NAMALWA (cell line): ENCODE measurements at regions not wholly inside any gene's neighbourhood (a gene's known extent, or its start where the extent isn't known, plus 50 kb on each side); places are given as distances from the start of the nearest gene placed in this dataset.
"Not testable (repeated sequence)": the region's sequence is repeated elsewhere in the genome, so short reads cannot be mapped to it uniquely, and the experiment has no call there.

ENCODE experiments used
- DNase-seq: peaks from one replicate; pipeline ENCODE4 v3.0.0-alpha.2; 2015; ENCODE audit warnings: low spot score

DNA sequence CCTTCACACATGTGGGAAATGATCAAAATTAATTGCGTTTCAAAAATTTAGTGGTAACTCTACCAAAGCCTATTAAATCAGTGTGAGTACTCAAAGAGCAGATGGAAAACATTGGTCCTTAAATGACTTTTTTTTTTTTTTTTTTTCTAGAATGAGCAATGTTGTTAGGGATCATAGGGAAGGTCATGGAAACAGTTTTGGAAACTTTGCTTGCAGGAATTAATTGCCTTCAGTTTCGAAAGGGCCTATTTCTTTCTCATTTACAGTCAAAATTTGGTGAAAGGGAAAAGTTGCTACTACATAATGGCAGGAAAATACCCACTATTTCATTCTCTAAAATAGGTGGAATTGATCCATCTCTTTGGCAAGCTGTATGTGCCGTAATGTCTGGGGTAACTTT, 160.9 kb downstream of the RTL9 start:
- no peak for DNase-seq

DNA sequence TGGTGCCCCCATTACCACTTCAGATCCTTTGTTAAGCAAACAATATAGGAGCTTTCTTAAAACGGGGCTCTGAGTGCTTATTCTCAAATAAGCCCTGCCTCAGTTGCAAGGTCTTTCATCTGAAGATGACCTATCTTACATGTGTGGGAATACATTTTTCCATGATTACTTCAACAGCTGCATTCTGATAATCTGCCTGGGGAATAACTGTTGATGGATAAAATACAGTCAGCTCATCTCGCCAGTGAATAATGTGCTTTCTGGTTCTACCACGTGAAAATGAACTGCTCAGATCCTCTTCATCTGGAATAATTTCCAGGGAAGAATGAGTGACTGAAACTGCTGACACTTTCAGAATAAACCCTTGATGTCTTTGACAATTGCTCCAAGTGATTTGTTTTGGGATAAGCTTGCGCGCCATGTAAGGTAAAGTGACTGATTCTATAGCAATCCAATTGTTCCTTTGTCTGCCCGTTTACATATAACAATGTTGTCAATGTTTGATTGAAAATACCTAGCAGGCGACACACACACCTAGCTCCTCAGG, 161.3 kb downstream of the RTL9 start:
- no peak for DNase-seq

DNA sequence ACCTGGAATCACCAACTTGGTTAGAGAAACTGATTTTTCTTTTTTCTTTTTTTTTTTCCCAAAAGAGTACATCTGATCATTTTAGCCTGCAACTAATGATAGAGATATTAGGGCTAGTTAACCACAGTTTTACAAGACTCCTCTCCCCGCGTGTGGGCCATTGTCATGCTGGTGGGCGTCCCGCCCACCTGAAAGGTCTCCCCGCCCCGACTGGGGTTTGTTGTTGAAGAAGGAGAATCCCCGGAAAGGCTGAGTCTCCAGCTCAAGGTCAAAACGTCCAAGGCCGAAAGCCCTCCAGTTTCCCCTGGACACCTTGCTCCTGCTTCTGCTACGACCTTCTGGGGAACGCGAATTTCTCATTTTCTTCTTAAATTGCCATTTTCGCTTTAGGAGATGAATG, 162.0 kb downstream of the RTL9 start:
- DNase-seq, result not testable (repeated sequence)

DNA sequence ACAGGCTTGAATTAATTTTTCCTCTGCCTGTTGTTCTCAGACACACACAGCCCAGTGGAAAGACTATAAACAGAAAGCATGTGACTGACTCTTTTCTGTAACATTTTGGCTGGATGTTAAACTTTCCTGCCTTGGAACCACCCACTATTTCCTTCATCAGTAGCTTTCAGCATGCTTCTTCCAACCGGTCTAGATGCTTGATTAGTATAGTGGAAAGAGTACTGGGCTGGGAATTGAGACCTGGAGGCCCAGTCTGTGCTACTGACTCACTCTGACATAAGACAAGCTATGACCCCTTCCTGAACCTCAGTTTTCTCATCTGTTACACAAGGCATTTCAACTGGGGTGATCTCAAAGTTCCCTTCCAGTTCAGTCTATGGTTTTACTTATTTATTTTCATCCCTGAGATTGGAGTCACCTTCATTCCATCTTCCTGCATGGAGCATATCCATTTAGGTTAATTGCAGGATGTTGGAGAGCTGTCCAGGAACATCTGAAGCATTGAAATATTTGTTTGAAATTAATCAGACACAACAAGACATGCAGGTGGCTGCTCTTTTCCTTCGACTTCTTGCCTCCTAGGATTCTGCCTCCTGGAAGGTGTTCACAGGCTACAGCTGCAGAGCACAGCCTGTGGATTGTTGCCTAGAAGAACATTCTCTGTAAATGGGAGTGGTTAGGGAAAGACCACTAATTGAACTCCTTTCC, 173.4 kb downstream of the RTL9 start:
- DNase-seq, result no peak

DNA sequence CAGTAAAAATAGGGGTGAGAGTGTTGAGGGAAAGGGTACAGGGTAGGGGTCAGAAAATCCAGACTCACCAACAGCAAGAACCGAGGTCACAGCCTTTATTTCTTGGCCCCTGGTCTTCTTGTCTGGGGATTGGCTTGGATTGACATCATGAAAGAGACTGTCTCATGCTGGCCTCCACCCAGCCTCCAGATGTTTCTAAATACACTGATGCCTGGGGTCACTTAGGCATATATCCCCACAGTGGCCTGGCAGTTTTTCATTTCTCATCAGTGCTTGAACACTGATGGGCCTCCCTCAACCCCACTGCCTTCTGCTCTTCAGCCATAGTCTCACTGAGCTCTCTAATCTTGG, 173.9 kb downstream of the RTL9 start:
- no peak for DNase-seq

DNA sequence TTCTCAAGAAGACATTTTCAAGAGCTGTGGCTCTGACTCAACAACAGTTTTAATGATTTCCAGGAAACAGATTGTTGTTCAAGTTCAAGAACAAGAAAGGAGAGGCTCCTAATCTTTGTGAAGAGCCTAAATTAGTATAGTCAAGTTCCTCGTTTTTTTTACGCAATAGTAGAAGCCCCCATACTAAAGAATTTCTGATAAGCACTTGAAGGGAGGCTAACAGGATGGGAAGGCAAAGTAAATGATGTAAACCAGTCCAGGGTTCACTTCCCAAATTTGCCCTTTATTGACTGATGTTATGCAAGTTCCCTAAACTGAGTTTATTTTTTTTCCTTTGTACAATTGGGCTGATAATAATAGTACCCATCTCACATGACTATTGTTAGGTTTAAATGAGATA, 178.2 kb downstream of the RTL9 start:
- no peak for DNase-seq

DNA sequence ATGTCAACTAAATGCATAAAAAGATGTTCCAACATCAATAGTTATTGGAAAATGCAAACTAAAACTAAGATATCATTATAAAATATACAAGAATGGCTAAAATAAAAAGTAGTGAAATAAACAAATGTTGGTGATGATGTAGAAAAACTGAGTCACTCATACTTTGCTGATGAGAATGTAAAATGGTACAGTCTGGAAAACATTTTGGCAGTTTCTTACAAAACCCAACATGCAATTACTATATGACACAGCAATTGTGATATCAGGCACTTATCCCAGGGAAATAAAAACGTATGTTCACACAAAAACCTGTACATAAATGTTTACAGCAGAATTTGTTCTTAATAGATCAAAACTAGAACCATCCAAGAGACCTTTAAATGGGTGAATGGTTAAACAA, 182.6 kb downstream of the RTL9 start:
- no peak for DNase-seq

DNA sequence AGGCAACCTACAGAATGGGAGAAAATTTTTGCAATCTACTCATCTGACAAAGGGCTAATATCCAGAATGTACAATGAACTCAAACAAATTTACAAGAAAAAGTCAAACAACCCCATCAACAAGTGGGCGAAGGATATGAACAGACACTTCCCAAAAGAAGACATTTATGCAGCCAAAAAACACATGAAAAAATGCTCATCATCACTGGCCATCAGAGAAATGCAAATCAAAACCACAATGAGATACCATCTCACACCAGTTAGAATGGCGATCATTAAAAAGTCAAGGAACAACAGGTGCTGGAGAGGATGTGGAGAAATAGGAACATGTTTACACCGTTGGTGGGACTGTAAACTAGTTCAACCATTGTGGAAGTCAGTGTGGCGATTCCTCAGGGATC, 192.2 kb downstream of the RTL9 start:
- not testable (repeated sequence) for DNase-seq

DNA sequence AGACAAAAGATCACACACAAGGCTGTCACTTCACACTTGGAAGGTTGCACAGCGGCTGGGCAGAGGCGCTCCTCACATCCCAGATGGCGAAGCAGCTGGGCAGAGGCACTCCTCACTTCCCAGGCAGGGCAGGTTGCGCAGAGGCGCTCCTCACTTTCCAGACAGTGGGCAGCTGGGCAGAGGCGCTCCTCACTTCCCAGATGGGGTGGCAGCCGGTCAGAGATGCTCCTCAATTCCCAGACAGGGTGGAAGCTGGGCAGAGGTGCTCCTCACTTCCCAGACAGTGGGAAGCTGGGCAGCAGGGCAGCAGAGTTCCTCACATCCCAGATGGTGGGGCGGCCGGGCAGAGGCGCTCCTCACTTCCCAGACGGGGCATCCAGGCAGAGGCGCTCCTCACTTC, 199.2 kb downstream of the RTL9 start:
- no peak for DNase-seq

DNA sequence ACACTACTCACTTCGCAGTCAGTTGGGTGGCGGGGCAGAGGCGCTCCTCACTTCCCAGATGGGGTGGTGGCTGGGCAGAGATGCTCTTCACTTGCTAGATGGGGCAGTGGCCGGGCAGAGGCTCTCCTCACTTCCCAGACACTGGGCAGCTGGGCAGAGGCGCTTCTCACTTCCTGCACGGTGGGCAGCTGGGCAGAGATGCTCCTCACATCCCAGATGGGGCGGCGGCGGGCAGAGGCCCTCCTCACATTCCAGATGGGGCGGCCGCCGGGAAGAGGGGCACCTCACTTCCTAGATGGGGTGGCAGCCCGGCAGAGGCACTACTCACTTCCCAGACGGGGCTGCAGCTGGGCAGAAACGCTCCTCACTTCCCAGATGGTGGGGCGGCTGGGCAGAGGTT, 199.8 kb downstream of the RTL9 start:
- no peak for DNase-seq

DNA sequence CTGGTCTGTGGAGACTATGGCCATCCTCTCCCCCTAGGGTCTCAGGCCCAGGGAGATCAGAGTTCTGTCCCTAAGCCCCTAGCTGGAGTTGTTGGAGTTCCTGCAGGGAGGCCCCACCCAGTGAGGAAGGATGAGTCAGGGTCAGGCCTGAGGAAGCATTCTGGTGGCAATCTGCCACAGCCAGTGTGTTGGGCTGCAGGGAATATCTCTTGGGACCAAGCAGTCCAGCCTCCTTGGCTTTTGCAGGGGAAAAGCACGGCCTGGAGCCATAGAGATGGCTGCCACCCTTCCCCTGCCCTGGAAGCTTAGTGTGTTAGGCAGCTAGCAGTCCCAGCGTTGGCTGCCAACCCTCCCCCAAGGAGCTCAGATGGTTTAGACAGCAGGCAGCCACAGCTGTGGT, 202.4 kb downstream of the RTL9 start:
- no peak for DNase-seq

DNA sequence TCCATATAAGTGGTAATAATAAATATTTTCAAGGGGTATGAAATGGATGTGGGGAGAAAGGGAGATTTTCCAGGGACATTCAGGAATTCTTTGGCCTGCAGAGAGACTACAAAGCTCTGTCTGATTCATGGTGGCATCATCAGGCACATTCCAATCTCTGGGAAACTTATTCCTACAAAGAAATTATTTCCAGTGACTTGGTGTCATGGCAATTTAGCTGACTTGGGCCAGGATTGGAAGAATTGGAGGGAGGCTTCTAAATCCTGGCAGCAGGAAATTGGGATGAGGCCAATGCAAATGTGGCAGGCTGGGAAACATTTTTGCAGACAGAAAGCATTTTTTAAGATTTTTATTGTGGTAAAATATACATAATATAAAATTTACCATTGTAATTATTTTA, 204.6 kb downstream of the RTL9 start:
- DNase-seq, result no peak

DNA sequence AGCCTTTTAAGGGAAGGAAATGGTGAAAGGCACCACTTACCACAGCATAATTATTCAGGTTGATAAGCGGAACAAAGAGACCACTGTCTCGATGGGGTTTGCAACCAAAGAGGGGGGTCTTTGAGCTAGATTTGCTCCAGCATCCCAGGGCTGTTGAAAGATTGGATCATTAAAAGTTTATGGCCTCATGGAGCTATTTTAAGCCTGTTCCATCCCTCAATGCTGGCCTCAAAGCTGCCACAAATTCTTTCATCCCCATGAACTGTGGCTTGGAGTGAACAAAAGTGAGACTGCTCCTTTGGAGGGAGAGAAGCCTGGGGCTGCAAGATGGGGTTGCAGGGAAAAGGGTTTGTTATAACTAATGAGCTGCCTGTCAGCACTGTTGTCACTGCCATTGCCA, 209.8 kb downstream of the RTL9 start:
- no peak for DNase-seq

DNA sequence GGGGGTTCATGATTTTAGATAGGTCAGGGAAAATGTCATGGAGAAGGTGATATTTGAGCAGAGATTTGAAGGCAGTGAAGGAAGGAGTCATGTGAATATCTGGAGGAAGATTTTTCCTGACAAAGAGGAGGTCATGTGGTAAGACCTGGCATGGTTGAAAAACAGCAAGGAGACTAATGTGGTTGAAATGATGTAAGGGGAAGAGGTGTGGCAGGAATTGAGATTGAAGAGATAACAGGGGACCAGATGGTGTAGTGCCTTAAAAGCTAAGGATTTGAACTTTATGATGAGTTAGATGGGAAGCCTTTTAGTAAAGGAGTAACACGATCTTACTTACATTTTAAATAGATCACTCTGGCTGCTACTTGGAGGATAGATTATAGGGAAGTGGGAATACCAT, 210.9 kb downstream of the RTL9 start:
- DNase-seq, result no peak

DNA sequence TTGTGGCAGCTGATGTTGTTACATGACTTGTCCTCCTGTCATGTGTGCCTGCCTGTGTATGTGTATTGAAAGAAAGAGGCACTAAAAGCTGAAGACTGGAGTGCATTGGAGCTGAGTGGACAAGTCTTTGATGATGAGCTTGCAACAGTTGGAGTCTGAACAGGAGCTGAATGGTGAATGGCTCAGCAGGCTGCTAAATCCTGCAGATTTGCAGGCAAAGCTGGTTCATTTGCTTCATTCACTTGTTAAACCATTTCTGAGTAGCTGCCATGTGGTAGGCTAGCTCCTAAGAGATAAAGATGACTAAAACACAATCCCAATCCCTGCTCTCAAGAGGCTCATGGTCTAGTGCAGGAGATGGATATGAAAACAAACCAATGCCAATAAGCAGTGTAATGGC, 217.3 kb downstream of the CHRDL1 start:
- DNase-seq, result no peak

DNA sequence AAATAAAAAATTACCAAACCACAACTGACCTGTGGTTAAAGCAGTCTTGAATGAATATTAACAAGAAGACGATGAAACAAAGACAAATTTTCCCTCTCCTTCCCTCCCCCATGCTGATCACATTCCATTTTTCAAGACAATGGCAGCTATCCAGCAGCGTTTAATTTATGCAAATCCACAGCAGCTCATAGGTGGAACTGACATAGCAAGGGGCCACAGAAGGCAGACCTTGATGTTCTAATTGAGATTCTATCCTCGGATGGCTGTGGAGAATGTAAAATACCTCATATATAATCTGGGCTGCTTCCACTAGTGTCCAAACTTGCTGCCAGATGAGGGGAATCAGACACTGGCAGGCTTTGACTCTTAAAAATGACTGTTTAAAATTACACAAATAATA, 211.5 kb downstream of the CHRDL1 start:
- DNase-seq, result no peak

DNA sequence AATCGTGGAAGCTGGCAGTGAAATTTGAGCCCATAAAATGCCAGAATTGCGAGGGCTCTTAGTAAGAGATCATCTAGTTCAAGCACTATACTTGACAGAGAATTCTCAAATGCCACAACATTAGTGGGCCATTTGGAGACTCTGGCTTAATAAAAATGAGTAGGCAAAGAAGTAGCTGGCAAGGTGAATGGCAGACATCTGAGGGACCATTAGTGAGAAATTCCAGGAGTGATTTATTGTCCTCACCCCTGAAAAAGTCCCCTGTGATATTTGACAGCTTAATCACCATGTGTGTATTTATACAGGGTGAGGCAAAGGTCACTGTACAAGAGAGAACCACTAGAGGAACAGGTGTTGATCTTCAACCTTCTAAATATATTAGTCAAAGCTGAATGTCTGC, 207.5 kb downstream of the CHRDL1 start:
- DNase-seq, result no peak

DNA sequence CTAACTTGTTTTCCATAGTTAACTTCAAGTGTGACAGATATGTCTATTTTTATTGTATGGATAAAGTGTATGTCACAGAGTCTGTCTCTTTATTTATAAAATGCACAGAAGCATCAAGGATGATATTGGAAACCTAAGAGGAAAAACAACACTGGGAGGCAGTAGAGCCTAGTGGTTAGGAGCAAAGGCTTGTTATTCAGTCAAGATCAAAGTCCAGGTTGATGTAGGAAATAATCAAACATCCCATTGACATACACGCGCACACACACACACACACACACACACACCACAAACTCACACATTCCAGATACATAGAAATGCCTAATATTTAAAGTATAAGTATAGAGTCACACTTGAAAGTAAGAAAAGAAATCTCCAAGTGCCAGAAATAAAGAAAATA, 206.8 kb downstream of the CHRDL1 start:
- DNase-seq, result no peak

DNA sequence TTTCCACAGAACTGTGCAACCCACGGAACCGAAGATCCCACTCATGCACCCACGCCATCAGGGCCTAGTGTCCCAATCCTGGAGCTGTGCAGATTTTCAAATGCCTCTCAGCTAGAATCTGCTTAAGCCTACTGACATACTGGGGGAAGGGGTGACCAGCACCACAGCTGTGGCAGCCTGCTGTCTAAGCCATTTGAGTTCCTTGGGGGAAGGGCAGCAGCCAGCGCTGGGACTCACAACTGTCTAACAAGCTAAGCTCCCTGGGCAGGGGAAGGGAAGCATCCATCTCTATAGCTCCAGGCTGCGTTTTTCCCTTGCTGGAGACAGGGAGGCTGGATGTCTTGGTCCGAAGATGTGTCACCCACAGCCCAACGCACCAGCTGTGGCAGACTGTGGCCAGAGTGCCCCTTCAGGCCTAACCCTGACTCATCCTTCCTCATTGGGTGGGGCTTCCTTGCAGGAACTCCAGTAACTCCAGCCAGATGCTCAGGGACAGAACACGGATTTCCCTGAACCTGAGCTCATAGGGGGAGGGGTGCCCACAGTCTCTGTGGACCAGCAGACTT, 194.8 kb downstream of the CHRDL1 start:
- no peak for DNase-seq

DNA sequence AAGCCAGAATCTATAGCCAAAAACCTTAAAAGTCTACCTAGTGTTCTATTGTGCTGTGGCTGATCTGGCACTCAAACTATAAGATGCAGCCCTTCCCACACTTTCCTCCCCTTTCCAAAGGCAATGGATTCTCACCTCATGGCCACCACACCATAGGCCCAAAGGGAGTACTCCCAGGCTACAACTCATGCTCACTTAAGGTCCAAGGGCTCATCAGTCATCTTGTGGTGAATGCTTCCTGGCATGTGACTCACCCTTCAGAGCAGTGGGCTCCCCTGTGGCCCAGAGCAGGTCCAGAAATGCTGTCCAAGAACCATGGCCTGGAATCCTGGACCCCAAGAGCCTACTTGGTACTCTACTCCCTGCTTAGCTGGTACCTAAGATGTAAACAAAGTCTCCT, 181.0 kb downstream of the CHRDL1 start:
- no peak for DNase-seq
